H9 (cell line): ENCODE measurements at regions not wholly inside any gene's neighbourhood (a gene's known extent, or its start where the extent isn't known, plus 50 kb on each side); places are given as distances from the start of the nearest gene placed in this dataset.

Experiments used
- DNase-seq: peaks from one replicate; pipeline ENCODE4 v3.0.0-alpha.2; 2017
- H2AFZ ChIP-seq: one replicate; pipeline ENCODE4 v1.6.1; 2013; ENCODE audit warnings: mild to moderate bottlenecking, low read length, control low read depth, moderate library complexity
- H2AK5ac ChIP-seq: 2 replicates; pipeline ENCODE4 v1.6.1; 2013; ENCODE audit warnings: low read length, control low read depth, mixed read lengths; ENCODE audit not compliant: insufficient read length
- H2BK120ac ChIP-seq: one replicate; pipeline ENCODE4 v1.6.1; 2013; ENCODE audit warnings: low read depth, mild to moderate bottlenecking, low read length, control low read depth, inconsistent platforms; ENCODE audit not compliant: poor library complexity, severe bottlenecking
- H2BK12ac ChIP-seq: 2 replicates; pipeline ENCODE4 v1.6.1; 2013; ENCODE audit warnings: low read length, control low read depth, mixed read lengths, low read depth; ENCODE audit not compliant: insufficient read length
- H2BK15ac ChIP-seq: 2 replicates; pipeline ENCODE4 v1.6.1; 2013; ENCODE audit warnings: low read depth, low read length, control low read depth
- H2BK20ac ChIP-seq: one replicate; pipeline ENCODE4 v1.6.1; 2013; ENCODE audit warnings: low read depth, mild to moderate bottlenecking, low read length, control low read depth, inconsistent platforms; ENCODE audit not compliant: poor library complexity, severe bottlenecking
- H2BK5ac ChIP-seq: 2 replicates; pipeline ENCODE4 v1.6.1; 2013; ENCODE audit warnings: low read length, control low read depth, mixed read lengths; ENCODE audit not compliant: insufficient read length
- H3K14ac ChIP-seq: 2 replicates; pipeline ENCODE4 v1.6.1; 2013; ENCODE audit warnings: low read length, control low read depth; ENCODE audit not compliant: insufficient read depth
- H3K18ac ChIP-seq: 2 replicates; pipeline ENCODE4 v1.6.1; 2013; ENCODE audit warnings: low read depth, mild to moderate bottlenecking, mixed read lengths, low read length, control low read depth; ENCODE audit not compliant: insufficient read length
- H3K23ac ChIP-seq: 2 replicates; pipeline ENCODE4 v1.6.1; 2013; ENCODE audit warnings: low read length, control low read depth, mixed read lengths, low read depth; ENCODE audit not compliant: insufficient read length
- H3K23me2 ChIP-seq: 2 replicates; pipeline ENCODE4 v1.6.1; 2013; ENCODE audit warnings: low read depth, mild to moderate bottlenecking, mixed read lengths, low read length, control low read depth; ENCODE audit not compliant: insufficient read length, poor library complexity, severe bottlenecking
- H3K27ac ChIP-seq: 2 replicates; pipeline ENCODE4 v1.5.1; 2013; ENCODE audit warnings: low read length, control low read depth, mixed read lengths, low read depth; ENCODE audit not compliant: insufficient read length
- H3K27me3 ChIP-seq: 2 replicates; pipeline ENCODE4 v1.6.1; 2013; ENCODE audit warnings: low read length, control low read depth, inconsistent platforms; ENCODE audit not compliant: insufficient read depth
- H3K4ac ChIP-seq: 2 replicates; pipeline ENCODE4 v1.6.1; 2013; ENCODE audit warnings: low read depth, mild to moderate bottlenecking, control low read depth, inconsistent platforms, low read length, moderate library complexity
- H3K4me1 ChIP-seq: 2 replicates; pipeline ENCODE4 v1.6.1; 2013; ENCODE audit warnings: low read length, control low read depth, inconsistent platforms; ENCODE audit not compliant: insufficient read depth
- H3K4me2 ChIP-seq: 2 replicates; pipeline ENCODE4 v1.6.1; 2013; ENCODE audit warnings: low read length, control low read depth, mixed read lengths; ENCODE audit not compliant: insufficient read length, insufficient read depth
- H3K56ac ChIP-seq: 2 replicates; pipeline ENCODE4 v1.6.1; 2013; ENCODE audit warnings: low read depth, mild to moderate bottlenecking, mixed read lengths, low read length, control low read depth; ENCODE audit not compliant: insufficient read length
- H3K79me1 ChIP-seq: 2 replicates; pipeline ENCODE4 v1.6.1; 2013; ENCODE audit warnings: low read depth, mild to moderate bottlenecking, moderate library complexity, low read length, control low read depth, inconsistent platforms; ENCODE audit not compliant: insufficient read depth, poor library complexity, severe bottlenecking
- H3K79me2 ChIP-seq: 2 replicates; pipeline ENCODE4 v1.6.1; 2013; ENCODE audit warnings: low read length, control low read depth, inconsistent platforms; ENCODE audit not compliant: insufficient read depth
- H3K9ac ChIP-seq: 2 replicates; pipeline ENCODE4 v1.6.1; 2013; ENCODE audit warnings: low read length, control low read depth, mixed read lengths; ENCODE audit not compliant: insufficient read length; ENCODE audit errors: extremely low read depth
- H3K9me3 ChIP-seq: one replicate; pipeline ENCODE4 v1.6.1; 2013; ENCODE audit warnings: low read depth, low read length, inconsistent platforms; ENCODE audit not compliant: control insufficient read depth
- H3T11ph ChIP-seq: one replicate; pipeline ENCODE4 v1.6.1; 2013; ENCODE audit warnings: mild to moderate bottlenecking, low read length, control low read depth, inconsistent platforms
- H4K20me1 ChIP-seq: one replicate; pipeline ENCODE4 v1.6.1; 2013; ENCODE audit not compliant: control insufficient read depth, insufficient read length, insufficient read depth
- H4K5ac ChIP-seq: 2 replicates; pipeline ENCODE4 v1.6.1; 2013; ENCODE audit warnings: low read depth, mild to moderate bottlenecking, mixed read lengths, low read length, control low read depth; ENCODE audit not compliant: insufficient read length
- H4K8ac ChIP-seq: replicated peaks from 2 replicates; pipeline ENCODE4 v1.6.1; 2013; ENCODE audit warnings: low read length, control low read depth, mixed read lengths, low read depth; ENCODE audit not compliant: insufficient read length
- H4K91ac ChIP-seq: 2 replicates; pipeline ENCODE4 v1.6.1; 2013; ENCODE audit warnings: low read depth, mild to moderate bottlenecking, moderate library complexity, mixed read lengths, low read length, control low read depth; ENCODE audit not compliant: insufficient read length
- H3K27ac Mint-ChIP-seq, 3 experiments: 2 replicates in 2 of 3; 3 replicates in 1 of 3; pipeline ENCODE4 v1.8.0; 2020 to 2021; ENCODE audit warnings: mixed read lengths in 3 of 3, mild to moderate bottlenecking in 1 of 3, moderate library complexity in 1 of 3
- H3K27me3 Mint-ChIP-seq: 2 replicates; pipeline ENCODE4 v1.8.0; 2021; ENCODE audit warnings: low read depth, mild to moderate bottlenecking, moderate library complexity, mixed read lengths
- H3K36me3 Mint-ChIP-seq, 3 experiments: 2 replicates in 2 of 3; 3 replicates in 1 of 3; pipeline ENCODE4 v1.8.0; 2020 to 2021; ENCODE audit warnings: low read depth in 3 of 3, mixed read lengths in 3 of 3; ENCODE audit not compliant: insufficient read depth in 1 of 3
- H3K4me1 Mint-ChIP-seq, 2 experiments: 2 replicates each; pipeline ENCODE4 v1.8.0; 2020; ENCODE audit warnings: mixed read lengths in 2 of 2
- H3K4me3 Mint-ChIP-seq, 2 experiments: 2 replicates in 1 of 2; 3 replicates in 1 of 2; pipeline ENCODE4 v1.8.0; 2020 to 2021; ENCODE audit warnings: mild to moderate bottlenecking in 2 of 2, mixed read lengths in 2 of 2, moderate library complexity in 1 of 2
- H3K9me3 Mint-ChIP-seq, 2 experiments: 2 replicates in 1 of 2; 3 replicates in 1 of 2; pipeline ENCODE4 v1.8.0; 2020; ENCODE audit warnings: mild to moderate bottlenecking in 2 of 2, mixed read lengths in 2 of 2, moderate library complexity in 1 of 2
- CTCF ChIP-seq: fragments of 200-600 bp; sonication (generic); conservative IDR thresholded peaks from 3 replicates; pipeline ENCODE4 v1.8.0; 2021; ENCODE audit warnings: antibody characterized with exemption, mild to moderate bottlenecking
- WGBS: extraction: QIAGEN DNeasy Blood & Tissue Kit; methylation state at CpG from one replicate; pipeline ENCODE4 v1.1.7; 2013; ENCODE audit warnings: missing lambda C conversion rate, low lambda C conversion rate, mixed read lengths; ENCODE audit not compliant: insufficient read length; ENCODE audit errors: extremely low coverage; 5-methylcytosine and 5-hydroxymethylcytosine counted together

DNA sequence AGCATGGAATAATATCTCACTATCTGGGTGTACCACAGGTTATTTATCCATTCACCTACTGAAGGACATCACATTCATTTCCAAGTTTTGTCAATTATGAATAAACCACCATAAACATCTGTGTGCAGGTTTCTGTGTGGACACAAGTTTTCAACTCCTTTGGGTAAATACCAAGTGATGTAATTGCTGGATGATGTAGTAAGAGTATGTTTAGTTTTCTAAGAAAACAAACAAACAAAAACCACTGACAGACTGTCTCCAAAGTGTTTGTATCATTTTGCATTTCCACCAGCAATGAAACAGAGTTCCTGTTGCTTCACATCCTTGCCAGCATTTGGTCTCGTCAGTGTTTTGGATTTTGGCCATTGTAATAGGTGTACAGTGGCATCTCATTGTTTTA is 435.7 kb upstream of the PROX1 start:
- Histone ChIP-seq H4K5ac (no peak overlapping the region), H3K4me1 (no peaks in the 10 kb centered on the region), H3K23me2 (no peaks in the 10 kb centered on the region)

More for the DNA sequence above, 435.7 kb upstream of the PROX1 start:
- Histone ChIP-seq H2BK5ac (no peak overlapping the region), H3K23ac (no peak overlapping the region), H2BK15ac (no peak overlapping the region), H2BK120ac (no peak overlapping the region), H3K56ac (no peak overlapping the region), H3T11ph (no peak overlapping the region), H2AFZ (no peak overlapping the region), H3K9ac (no peak overlapping the region), H3K4ac (no peak overlapping the region), H3K79me1 (no peaks in the 10 kb centered on the region), H2BK20ac (no peak overlapping the region), H3K4me2 (no peak overlapping the region), H3K27me3 (no peaks in the 10 kb centered on the region), H4K8ac (no peak overlapping the region), H3K14ac (no peak overlapping the region), H2BK12ac (no peak overlapping the region), H3K18ac (no peak overlapping the region), H3K9me3 (no peaks in the 10 kb centered on the region), H3K79me2 (no peaks in the 10 kb centered on the region), H3K27ac (no peak overlapping the region), H4K20me1 (no peaks in the 10 kb centered on the region), H2AK5ac (no peak overlapping the region), H4K91ac (no peak overlapping the region)
- no peaks in the 10 kb centered on the region for H3K9me3 Mint-ChIP-seq
- DNase-seq, result no peak
- peaks cover 4 to 5% of the 10 kb centered on the region in 2 experiments; a peak in 2 of 4 replicates for H3K4me1 Mint-ChIP-seq
- no peak overlapping the region for H3K27ac Mint-ChIP-seq
- no peaks in the 10 kb centered on the region for H3K36me3 Mint-ChIP-seq
- WGBS, result no CpG with 5 or more reads among the region's 1 CpG
- TF ChIP-seq CTCF, result no peak
- H3K4me3 Mint-ChIP-seq, result no peak overlapping the region
- no peaks in the 10 kb centered on the region for H3K27me3 Mint-ChIP-seq
